BLaER1 treated with 17β-estradiol and CSF1 and Interleukin-3, amounts not matched to agents 10 nM and 100 nM (cell line): ENCODE measurements at regions not wholly inside any gene's neighbourhood (a gene's known extent, or its start where the extent isn't known, plus 50 kb on each side); places are given as distances from the start of the nearest gene placed in this dataset.

ENCODE experiments used
- H3K27ac ChIP-seq, 11 experiments: shearing (Covaris generic); formaldehyde crosslinking; 2 replicates each; pipeline ENCODE4 v1.8.1; 2022
- H3K27me3 ChIP-seq, 11 experiments: shearing (Covaris generic); formaldehyde crosslinking; 2 replicates each; pipeline ENCODE4 v1.8.1; 2022
- H3K36me3 ChIP-seq, 11 experiments: shearing (Covaris generic); formaldehyde crosslinking; 2 replicates each; pipeline ENCODE4 v1.8.1; 2022
- H3K4me1 ChIP-seq, 10 experiments: shearing (Covaris generic); formaldehyde crosslinking; 2 replicates each; pipeline ENCODE4 v1.8.1; 2022
- H3K4me2 ChIP-seq, 11 experiments: shearing (Covaris generic); formaldehyde crosslinking; 2 replicates each; pipeline ENCODE4 v1.8.1; 2022
- H3K4me3 ChIP-seq, 10 experiments: shearing (Covaris generic); formaldehyde crosslinking; 2 replicates each; pipeline ENCODE4 v1.8.1; 2022
- H3K9ac ChIP-seq, 11 experiments: shearing (Covaris generic); formaldehyde crosslinking; 2 replicates each; pipeline ENCODE4 v1.8.1; 2022
- H3K9me3 ChIP-seq, 11 experiments: shearing (Covaris generic); formaldehyde crosslinking; replicated peaks in 1 of 11; 2 replicates each; pipeline ENCODE4 v1.8.1; 2022
- H4K20me1 ChIP-seq, 11 experiments: shearing (Covaris generic); formaldehyde crosslinking; 2 replicates each; pipeline ENCODE4 v1.8.1; 2022
- Cebpa-rat ChIP-seq, 11 experiments: shearing (Covaris generic); IDR thresholded peaks; 2 replicates each; pipeline ENCODE4 v1.8.1; 2022

DNA sequence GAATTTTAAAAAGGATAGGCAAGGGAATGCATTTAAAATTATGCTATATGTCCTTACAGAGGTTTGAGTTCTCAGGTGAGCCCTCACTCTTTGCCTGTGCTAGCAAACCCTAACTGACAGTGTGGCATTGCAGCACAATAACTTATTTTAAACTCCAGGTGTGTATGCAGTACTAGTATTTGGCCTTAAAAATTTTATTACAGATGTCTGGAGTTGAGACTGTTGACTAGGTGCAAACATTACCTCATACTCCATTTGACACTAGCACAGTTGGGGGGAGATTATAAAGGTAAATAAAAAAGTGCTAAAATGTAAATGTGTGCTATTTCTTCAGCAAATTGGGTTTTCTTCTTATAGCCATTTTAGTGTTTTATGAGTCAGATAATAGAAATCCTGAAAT is 407.7 kb downstream of the SH3GL2 start:
- no peak for TF ChIP-seq Cebpa-rat (IDR thresholded peaks at IDR 0.05)
- no peaks in the 10 kb centered on the region for H3K36me3 ChIP-seq
- no peaks in the 10 kb centered on the region for H3K27me3 ChIP-seq
- no peak overlapping the region for H3K4me2 ChIP-seq
- no peaks in the 10 kb centered on the region for H4K20me1 ChIP-seq
- peaks cover 0 to 2% (median 0%) of the 10 kb centered on the region in 11 experiments; a peak in 1 of 22 replicates for H3K9me3 ChIP-seq
- no peak overlapping the region for H3K9ac ChIP-seq
- no peak overlapping the region for H3K27ac ChIP-seq
- no peaks in the 10 kb centered on the region for H3K4me1 ChIP-seq
- H3K4me3 ChIP-seq, result no peak overlapping the region

DNA sequence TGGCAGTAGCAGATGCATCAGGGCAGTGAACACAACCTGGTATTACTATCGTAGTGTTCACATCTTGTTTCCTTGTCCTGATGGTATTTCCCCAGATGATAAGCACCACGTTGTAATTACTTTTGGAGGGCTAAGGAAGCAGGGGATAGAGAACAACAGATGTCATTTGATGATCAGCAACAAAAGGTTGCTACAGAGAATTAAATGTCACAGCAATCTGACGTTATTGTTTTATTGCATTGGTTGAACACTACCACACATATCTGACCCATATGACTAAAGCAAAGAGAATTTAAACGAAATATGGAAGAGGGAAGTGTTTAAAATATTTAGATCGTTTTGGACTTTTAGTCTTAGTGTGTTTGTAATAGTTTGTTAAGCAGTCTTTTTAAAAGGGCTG is 408.3 kb downstream of the SH3GL2 start:
- H4K20me1 ChIP-seq, result no peaks in the 10 kb centered on the region
- H3K9ac ChIP-seq, result no peak overlapping the region
- H3K36me3 ChIP-seq, result no peaks in the 10 kb centered on the region
- H3K27me3 ChIP-seq, result no peaks in the 10 kb centered on the region
- TF ChIP-seq Cebpa-rat (IDR thresholded peaks at IDR 0.05), result no peak
- H3K4me3 ChIP-seq, result no peak overlapping the region
- H3K27ac ChIP-seq, result no peak overlapping the region
- H3K9me3 ChIP-seq, result no peaks in the 10 kb centered on the region
- H3K4me1 ChIP-seq, result no peaks in the 10 kb centered on the region
- no peak overlapping the region for H3K4me2 ChIP-seq

DNA sequence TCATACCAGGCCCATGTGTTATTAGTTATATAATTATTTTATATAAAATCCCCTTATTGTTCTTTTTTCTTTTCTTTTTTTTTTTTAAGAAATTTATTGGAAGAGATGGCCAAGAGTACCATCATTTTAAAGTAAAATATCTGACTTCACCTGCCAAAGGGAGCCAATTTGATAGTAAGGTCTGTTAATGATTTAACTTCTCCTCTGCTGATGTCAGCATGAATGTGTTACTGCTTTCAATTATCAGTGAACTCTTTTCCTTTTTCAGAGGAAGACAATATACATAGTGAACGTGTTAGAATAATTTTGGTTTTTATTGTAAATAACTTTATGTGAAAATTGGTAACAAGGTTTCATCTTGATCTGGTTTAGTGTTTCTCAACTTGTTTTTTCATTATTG is 409.6 kb downstream of the SH3GL2 start:
- Histone ChIP-seq H3K36me3 (no peaks in the 10 kb centered on the region), H3K27ac (no peak overlapping the region), H3K27me3 (no peaks in the 10 kb centered on the region), H3K4me3 (no peak overlapping the region), H3K9me3 (no peaks in the 10 kb centered on the region), H3K9ac (no peak overlapping the region), H3K4me1 (no peaks in the 10 kb centered on the region), H3K4me2 (no peak overlapping the region), H4K20me1 (no peaks in the 10 kb centered on the region)
- TF ChIP-seq Cebpa-rat (IDR thresholded peaks at IDR 0.05), result no peak

DNA sequence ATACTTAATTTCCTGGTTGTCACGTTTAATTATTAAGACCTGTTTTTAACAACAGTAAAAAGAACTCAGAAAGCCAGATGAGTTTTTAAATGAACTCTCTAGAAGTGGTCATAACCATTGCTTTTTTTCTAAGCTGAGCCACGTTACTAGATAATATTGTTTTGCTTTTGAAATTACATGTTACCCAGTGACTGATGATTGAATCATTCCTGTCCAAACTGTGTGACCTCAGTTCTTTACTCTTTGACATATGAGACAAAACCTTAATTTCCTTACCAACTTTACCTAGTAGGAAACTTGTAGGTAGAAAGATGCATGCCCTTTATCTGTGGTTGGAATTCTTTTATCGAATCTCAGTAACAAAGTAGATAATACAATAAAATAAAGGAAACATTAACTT is 411.7 kb downstream of the SH3GL2 start:
- Histone ChIP-seq H3K27me3 (no peaks in the 10 kb centered on the region), H3K36me3 (no peaks in the 10 kb centered on the region), H3K4me3 (no peak overlapping the region), H3K4me1 (no peaks in the 10 kb centered on the region), H4K20me1 (no peaks in the 10 kb centered on the region), H3K9me3 (no peaks in the 10 kb centered on the region), H3K27ac (no peak overlapping the region), H3K9ac (no peak overlapping the region), H3K4me2 (no peak overlapping the region)
- TF ChIP-seq Cebpa-rat (IDR thresholded peaks at IDR 0.05), result no peak

DNA sequence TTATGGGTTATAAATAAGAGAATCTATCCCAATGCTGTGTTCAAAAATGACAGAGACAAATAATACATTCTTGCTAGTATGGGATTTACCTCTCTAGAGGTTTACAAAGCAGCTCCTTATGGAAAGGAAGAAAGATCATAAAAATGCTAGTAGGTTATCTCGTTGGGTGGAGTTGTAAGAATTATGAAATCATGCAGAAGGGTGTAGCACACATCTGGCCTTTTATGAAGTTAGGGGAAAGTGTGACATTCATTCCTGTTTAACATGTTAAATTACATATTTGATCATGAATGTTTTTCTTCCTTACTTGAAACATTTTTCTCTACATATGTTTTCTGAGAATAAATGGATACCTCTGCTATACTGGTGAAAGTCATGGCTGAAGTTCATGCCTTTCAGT is 414.2 kb downstream of the SH3GL2 start:
- Histone ChIP-seq H3K4me1 (no peaks in the 10 kb centered on the region), H3K4me2 (no peak overlapping the region), H3K27ac (no peak overlapping the region), H3K9ac (no peak overlapping the region), H3K4me3 (no peak overlapping the region), H3K27me3 (no peaks in the 10 kb centered on the region), H4K20me1 (no peaks in the 10 kb centered on the region), H3K9me3 (no peaks in the 10 kb centered on the region), H3K36me3 (no peaks in the 10 kb centered on the region)
- TF ChIP-seq Cebpa-rat (IDR thresholded peaks at IDR 0.05), result no peak

DNA sequence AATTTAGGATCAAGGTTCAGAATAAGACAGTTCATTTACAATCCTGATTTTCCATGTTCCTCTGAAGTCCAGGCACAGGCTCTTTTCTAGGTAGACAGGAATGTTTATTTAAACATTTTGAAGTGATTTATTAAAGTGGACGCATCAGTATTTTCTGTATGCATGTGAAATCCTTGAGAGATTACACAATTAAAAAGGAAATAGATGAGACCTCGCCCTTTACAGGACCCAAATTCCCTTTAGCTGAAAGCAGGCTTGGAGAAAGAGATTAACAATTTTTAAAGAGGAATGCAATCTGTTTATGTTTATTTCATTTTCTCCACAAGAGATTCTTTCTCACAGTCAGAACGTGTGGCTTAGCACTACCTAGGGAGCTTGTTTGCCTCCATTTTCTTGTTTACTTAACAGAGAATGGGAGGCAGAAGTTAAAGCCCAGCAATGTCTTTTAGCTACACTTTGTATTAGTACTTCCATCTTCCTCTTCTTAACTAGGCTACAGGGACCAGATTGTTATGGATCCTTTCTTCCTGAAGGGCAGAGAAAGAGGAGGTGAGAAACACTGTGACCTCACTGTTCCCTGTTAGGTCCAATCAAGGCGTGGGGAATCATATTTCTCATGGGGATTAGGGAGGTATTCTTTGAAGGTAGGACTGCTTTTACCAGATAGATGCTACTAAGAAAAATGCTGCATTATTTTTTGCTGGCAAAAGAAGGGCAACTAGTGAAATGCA is 416.0 kb downstream of the SH3GL2 start:
- Histone ChIP-seq H3K27me3 (no peaks in the 10 kb centered on the region), H3K4me2 (no peak overlapping the region), H3K9ac (no peak overlapping the region), H3K36me3 (no peaks in the 10 kb centered on the region), H3K9me3 (no peaks in the 10 kb centered on the region), H3K27ac (no peak overlapping the region), H3K4me1 (no peaks in the 10 kb centered on the region), H3K4me3 (no peak overlapping the region), H4K20me1 (no peaks in the 10 kb centered on the region)
- no peak for TF ChIP-seq Cebpa-rat (IDR thresholded peaks at IDR 0.05)

DNA sequence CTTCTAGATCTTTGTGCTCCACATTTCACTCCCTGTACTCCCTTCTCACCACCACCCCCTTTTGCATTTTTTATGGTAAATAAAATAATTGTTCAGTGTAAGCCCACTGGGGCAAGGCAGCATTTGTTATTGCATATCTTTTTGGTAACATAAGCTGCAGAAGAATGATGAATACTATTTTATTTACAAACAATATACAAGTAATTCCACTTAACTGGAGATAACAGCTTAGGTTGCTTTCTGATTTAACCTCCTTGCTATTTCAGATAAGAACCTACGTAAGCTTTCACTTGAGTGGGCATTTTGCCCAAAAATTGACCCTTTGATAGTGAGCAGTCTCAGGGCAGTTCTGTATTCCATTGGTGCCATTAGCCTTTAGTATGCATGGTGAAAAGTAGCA is 417.9 kb downstream of the SH3GL2 start:
- TF ChIP-seq Cebpa-rat (IDR thresholded peaks at IDR 0.05), result no peak
- Histone ChIP-seq H4K20me1 (no peaks in the 10 kb centered on the region), H3K4me3 (no peak overlapping the region), H3K4me2 (no peak overlapping the region), H3K27me3 (no peaks in the 10 kb centered on the region), H3K4me1 (no peaks in the 10 kb centered on the region), H3K9ac (no peak overlapping the region), H3K9me3 (no peaks in the 10 kb centered on the region), H3K36me3 (no peaks in the 10 kb centered on the region), H3K27ac (no peak overlapping the region)

DNA sequence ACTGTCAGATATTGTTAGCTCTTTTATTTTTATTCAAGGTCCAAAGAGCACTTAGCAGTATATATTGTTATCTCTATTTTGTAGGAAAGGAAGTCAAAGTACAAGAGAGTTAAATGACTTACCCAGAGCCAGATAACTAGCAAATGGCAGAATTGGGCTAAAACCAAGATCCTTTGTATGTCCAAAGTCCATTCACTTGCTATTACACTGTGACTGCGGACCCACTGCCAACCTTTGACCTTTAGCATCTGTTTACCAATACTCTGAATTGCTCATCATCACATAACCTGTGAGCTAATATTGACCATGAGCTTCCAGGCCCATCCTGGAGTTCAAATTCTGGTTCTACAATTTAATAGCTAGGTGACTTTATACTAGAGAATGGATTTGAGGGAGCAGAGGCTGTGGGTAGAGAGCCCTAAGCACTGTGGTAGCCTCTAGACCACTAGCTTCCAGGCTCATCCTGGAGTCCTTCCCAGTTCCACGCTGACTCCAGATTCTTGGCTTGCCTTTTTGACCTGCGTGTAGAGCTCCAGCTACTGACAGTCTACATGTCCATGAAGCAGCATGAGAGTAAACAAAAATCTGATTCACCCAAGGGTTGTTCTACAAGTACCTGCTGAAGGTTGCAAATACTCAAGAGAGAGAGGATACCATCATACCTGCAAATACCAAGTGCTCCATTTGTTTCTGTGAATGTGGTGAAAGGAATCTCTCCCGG is 424.0 kb downstream of the SH3GL2 start:
- Histone ChIP-seq H3K9me3 (no peaks in the 10 kb centered on the region), H4K20me1 (no peaks in the 10 kb centered on the region), H3K4me1 (no peaks in the 10 kb centered on the region), H3K4me3 (no peak overlapping the region), H3K27ac (no peak overlapping the region), H3K4me2 (no peak overlapping the region), H3K36me3 (no peaks in the 10 kb centered on the region), H3K9ac (no peak overlapping the region), H3K27me3 (no peaks in the 10 kb centered on the region)
- TF ChIP-seq Cebpa-rat (IDR thresholded peaks at IDR 0.05), result no peak

DNA sequence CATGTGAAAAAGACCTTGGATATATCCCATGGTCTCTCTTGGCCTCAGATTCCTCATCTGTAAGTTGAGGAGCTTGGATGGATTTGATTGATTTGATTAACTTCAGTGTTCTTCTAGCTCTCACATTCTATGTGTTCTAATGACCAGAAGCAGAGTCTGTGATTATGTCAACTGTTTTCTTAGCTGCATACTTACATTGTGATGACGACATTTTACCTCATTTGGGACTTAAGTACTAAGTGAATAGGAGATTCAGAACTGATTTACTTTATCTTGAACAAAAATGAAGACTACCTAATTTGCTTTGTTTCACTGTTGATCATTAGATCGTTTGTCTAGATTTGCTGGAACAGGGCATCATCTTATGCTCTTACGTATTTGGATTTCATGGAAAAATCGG is 427.7 kb downstream of the SH3GL2 start:
- Histone ChIP-seq H3K4me2 (no peak overlapping the region), H3K27ac (no peak overlapping the region), H4K20me1 (no peaks in the 10 kb centered on the region), H3K9me3 (no peaks in the 10 kb centered on the region), H3K4me3 (no peak overlapping the region), H3K4me1 (no peaks in the 10 kb centered on the region), H3K36me3 (no peaks in the 10 kb centered on the region), H3K27me3 (no peaks in the 10 kb centered on the region), H3K9ac (no peak overlapping the region)
- TF ChIP-seq Cebpa-rat (IDR thresholded peaks at IDR 0.05), result no peak

DNA sequence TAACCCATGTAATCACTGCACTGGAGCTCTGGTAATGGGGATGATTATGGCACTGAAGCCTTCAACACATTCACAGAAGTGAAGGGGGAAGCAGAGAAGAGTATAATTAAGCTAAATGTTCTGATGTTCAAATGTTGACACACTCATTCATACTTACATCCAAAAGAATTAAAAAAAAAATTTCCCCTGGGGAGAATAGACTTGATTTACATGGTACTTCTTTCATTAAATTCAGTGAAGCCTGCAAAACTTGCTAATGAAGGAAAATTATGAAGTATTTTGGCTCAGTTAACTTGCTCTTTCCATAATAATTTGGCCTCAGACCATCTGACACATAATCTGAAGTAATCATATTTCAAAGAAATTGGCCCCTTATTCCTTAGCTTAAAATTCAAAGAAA is 428.8 kb downstream of the SH3GL2 start:
- H3K27me3 ChIP-seq, result no peaks in the 10 kb centered on the region
- no peak overlapping the region for H3K4me3 ChIP-seq
- no peak for TF ChIP-seq Cebpa-rat (IDR thresholded peaks at IDR 0.05)

More for the DNA sequence above, 428.8 kb downstream of the SH3GL2 start:
- H3K36me3 ChIP-seq, result no peaks in the 10 kb centered on the region
- H3K9ac ChIP-seq, result no peak overlapping the region
- no peak overlapping the region for H3K27ac ChIP-seq
- no peaks in the 10 kb centered on the region for H3K9me3 ChIP-seq
- H4K20me1 ChIP-seq, result no peaks in the 10 kb centered on the region
- H3K4me1 ChIP-seq, result no peaks in the 10 kb centered on the region
- no peak overlapping the region for H3K4me2 ChIP-seq
